DMS 273 (cell line): ENCODE measurements at regions not wholly inside any gene's neighbourhood (a gene's known extent, or its start where the extent isn't known, plus 50 kb on each side); places are given as distances from the start of the nearest gene placed in this dataset.

Experiments used
- DNase-seq: peaks from one replicate; lab custom pipeline; 2025; ENCODE audit not compliant: unreplicated experiment; lab: John Stamatoyannopoulos, UW

- peak; percentile 1 for DNase-seq
Observed at GRCh38 chr4:147407261-147408045, 73.4 kb upstream of the EDNRA start.

- DNase-seq = no peak
Observed at GRCh38 chr4:147408189-147408588, 72.7 kb upstream of the EDNRA start.

- DNase-seq = no peak
Observed at GRCh38 chr4:147409350-147409749, 71.5 kb upstream of the EDNRA start.

- DNase-seq = no peak
Observed at GRCh38 chr4:147418226-147418625, 62.7 kb upstream of the EDNRA start.

GRCh38 chr4:147421456-147421855 lies 59.4 kb upstream of the EDNRA start:
- no peak for DNase-seq

GRCh38 chr4:147423229-147423628 lies 57.7 kb upstream of the EDNRA start:
- DNase-seq = no peak

- DNase-seq = no peak
Observed at GRCh38 chr4:147425019-147425418, 55.9 kb upstream of the EDNRA start.

- no peak for DNase-seq
Observed at GRCh38 chr4:147428583-147428982, 52.3 kb upstream of the EDNRA start.

GRCh38 chr4:147430111-147430510 lies 50.8 kb upstream of the EDNRA start:
- DNase-seq = no peak
